Stomach (tissue), 8 donors: ENCODE measurements at regions not wholly inside any gene's neighbourhood (a gene's known extent, or its start where the extent isn't known, plus 50 kb on each side); places are given as distances from the start of the nearest gene placed in this dataset.

ENCODE experiments used
- DNase-seq, 2 donors: peaks; one replicate each; pipeline versions ENCODE4 v3.0.0 to v3.0.0-alpha.2; 2013 to 2019
- H3K27ac ChIP-seq, 5 donors: fragments of 200-600 bp in 4 of 5; sonication (generic) in 4 of 5; one replicate each; pipeline ENCODE4 v1.5.1; 2013 to 2019; ENCODE audit warnings: mild to moderate bottlenecking in 1 of 5, moderate library complexity in 1 of 5
- H3K27me3 ChIP-seq, 3 donors: fragments of 200-600 bp; sonication (generic); one replicate each; pipeline ENCODE4 v1.5.1; 2017 to 2019; ENCODE audit warnings: mixed run types in 1 of 3
- H3K36me3 ChIP-seq, 4 donors: fragments of 200-600 bp; sonication (generic); 1 replicate in 3 of 4; 2 replicates in 1 of 4; pipeline ENCODE4 v1.5.1; 2016 to 2019
- H3K4me1 ChIP-seq, 4 donors: fragments of 200-600 bp; sonication (generic); one replicate each; pipeline ENCODE4 v1.5.1; 2016 to 2019
- H3K4me3 ChIP-seq, 4 donors: fragments of 200-600 bp; sonication (generic) in 3 of 4; one replicate each; pipeline ENCODE4 v1.5.1; 2016 to 2019; ENCODE audit warnings: mild to moderate bottlenecking in 1 of 4
- H3K9me3 ChIP-seq, 4 donors: fragments of 200-600 bp; sonication (generic); one replicate each; pipeline ENCODE4 v1.5.1; 2016 to 2019
- CTCF ChIP-seq, 7 experiments: fragments of 450-650 bp in 4 of 7; fragments of 200-600 bp in 3 of 7; sonication (generic) in 3 of 7; IDR thresholded peaks; one replicate each; pipeline ENCODE4 v1.5.1; 2016 to 2019; ENCODE audit warnings: antibody characterized with exemption in 7 of 7, control low read depth in 2 of 7, mild to moderate bottlenecking in 1 of 7
- EP300 ChIP-seq: sonication (generic); formaldehyde crosslinking; IDR thresholded peaks from one replicate; pipeline ENCODE4 v1.6.1; 2017; ENCODE audit warnings: antibody characterized with exemption
- POLR2A ChIP-seq, 4 donors: fragments of 450-650 bp; IDR thresholded peaks; one replicate each; pipeline ENCODE4 v1.6.1; 2016; ENCODE audit warnings: antibody characterized with exemption in 4 of 4, control low read depth in 2 of 4, mild to moderate bottlenecking in 1 of 4, moderate library complexity in 1 of 4
- POLR2AphosphoS5 ChIP-seq, 3 donors: sonication (generic); formaldehyde crosslinking; IDR thresholded peaks; one replicate each; pipeline ENCODE4 v1.6.1; 2016; ENCODE audit warnings: antibody characterized with exemption in 3 of 3
- WGBS, 5 donors: extraction: QIAGEN DNeasy Blood & Tissue Kit in 3 of 5; methylation state at CpG; one replicate each; pipeline versions ENCODE4 v1.1.5 to v1.1.7; 2013 to 2018; 5-methylcytosine and 5-hydroxymethylcytosine counted together
- intact Hi-C: fragments of 100-400 bp; cut with DNase I; formaldehyde crosslinking; loops from one replicate; pipeline ENCODE4 v1.15.1; 2023; ENCODE audit warnings: low total_unique reads
- donor health status: healthy with polysubstance abuse.
- donor health status: Bipolar disorder and iron deficiency.
- donor health status: healthy.

GRCh38 chr5:99724732-99725290 lies 796.0 kb upstream of the CHD1 start:
- H3K27me3 ChIP-seq, result no peaks in the 10 kb centered on the region
- no peaks in the 10 kb centered on the region for H3K36me3 ChIP-seq
- intact Hi-C loops, result no loop called here
- no peak for DNase-seq
- H3K9me3 ChIP-seq, result no peaks in the 10 kb centered on the region
- H3K27ac ChIP-seq, result no peak overlapping the region
- TF ChIP-seq CTCF (IDR thresholded peaks at IDR 0.05), result no peak
- no peak for TF ChIP-seq POLR2AphosphoS5 (IDR thresholded peaks at IDR 0.05)
- TF ChIP-seq POLR2A (IDR thresholded peaks at IDR 0.05), result no peak
- no peak for TF ChIP-seq EP300
- H3K4me3 ChIP-seq, result no peak overlapping the region
- no peaks in the 10 kb centered on the region for H3K4me1 ChIP-seq
- 32 to 42% (median 39%) methylated on average over 2 of the region's 2 CpGs for WGBS, 5 donors

- H3K27me3 ChIP-seq, result no peaks in the 10 kb centered on the region
- intact Hi-C loops, result no loop called here
- no peak overlapping the region for H3K4me3 ChIP-seq
- no peaks in the 10 kb centered on the region for H3K9me3 ChIP-seq
- H3K36me3 ChIP-seq, result no peaks in the 10 kb centered on the region
- H3K4me1 ChIP-seq, result no peaks in the 10 kb centered on the region
- TF ChIP-seq POLR2A (IDR thresholded peaks at IDR 0.05) (no peak), CTCF (IDR thresholded peaks at IDR 0.05) (no peak), POLR2AphosphoS5 (IDR thresholded peaks at IDR 0.05) (no peak), EP300 (no peak)
- peak in 1 of 2 donors; percentile 2 for DNase-seq
- no peak overlapping the region for H3K27ac ChIP-seq
Measured at GRCh38 chr5:99721506-99721905, 792.7 kb upstream of the CHD1 start.

GRCh38 chr5:99715921-99716320 lies 787.1 kb upstream of the CHD1 start:
- H3K27ac ChIP-seq, result no peak overlapping the region
- peaks cover 0 to 6% (median 3%) of the 10 kb centered on the region in 4 donors for H3K9me3 ChIP-seq
- no peak overlapping the region for H3K4me3 ChIP-seq
- intact Hi-C loops, result no loop called here
- whole genome bisulfite sequencing, 5 donors, result 77 to 91% (median 85%) methylated on average over 3 of the region's 3 CpGs
- no peak for TF ChIP-seq CTCF (IDR thresholded peaks at IDR 0.05)
- no peak for DNase-seq
- no peaks in the 10 kb centered on the region for H3K27me3 ChIP-seq
- no peaks in the 10 kb centered on the region for H3K36me3 ChIP-seq
- no peaks in the 10 kb centered on the region for H3K4me1 ChIP-seq

- no peaks in the 10 kb centered on the region for H3K4me1 ChIP-seq
- 82 to 98% (median 95%) methylated on average over 5 to 8 of the region's 8 CpGs for WGBS, 5 donors
- H3K9me3 ChIP-seq, result no peaks in the 10 kb centered on the region
- no peak for TF ChIP-seq POLR2A (IDR thresholded peaks at IDR 0.05)
- H3K4me3 ChIP-seq, result no peak overlapping the region
- DNase-seq, result no peak
- no peaks in the 10 kb centered on the region for H3K36me3 ChIP-seq
- no peaks in the 10 kb centered on the region for H3K27me3 ChIP-seq
- no peak overlapping the region for H3K27ac ChIP-seq
- intact Hi-C loops, result no loop called here
Measured at GRCh38 chr5:99706160-99706559, 777.4 kb upstream of the CHD1 start.

- H3K27ac ChIP-seq, result no peak overlapping the region
- no peak for TF ChIP-seq POLR2AphosphoS5 (IDR thresholded peaks at IDR 0.05)
- 81 to 91% (median 87%) methylated on average over 5 of the region's 5 CpGs for WGBS, 5 donors
- DNase-seq, result no peak
- intact Hi-C loops, result no loop called here
- H3K9me3 ChIP-seq, result no peaks in the 10 kb centered on the region
- H3K36me3 ChIP-seq, result no peaks in the 10 kb centered on the region
- no peak overlapping the region for H3K4me3 ChIP-seq
- H3K27me3 ChIP-seq, result no peaks in the 10 kb centered on the region
- no peaks in the 10 kb centered on the region for H3K4me1 ChIP-seq
Measured at GRCh38 chr5:99702565-99702964, 773.8 kb upstream of the CHD1 start.
